ENCODE measurements at regions not wholly inside any gene's neighbourhood (a gene's known extent, or its start where the extent isn't known, plus 50 kb on each side); places are given as distances from the start of the nearest gene placed in this dataset.

DNA sequence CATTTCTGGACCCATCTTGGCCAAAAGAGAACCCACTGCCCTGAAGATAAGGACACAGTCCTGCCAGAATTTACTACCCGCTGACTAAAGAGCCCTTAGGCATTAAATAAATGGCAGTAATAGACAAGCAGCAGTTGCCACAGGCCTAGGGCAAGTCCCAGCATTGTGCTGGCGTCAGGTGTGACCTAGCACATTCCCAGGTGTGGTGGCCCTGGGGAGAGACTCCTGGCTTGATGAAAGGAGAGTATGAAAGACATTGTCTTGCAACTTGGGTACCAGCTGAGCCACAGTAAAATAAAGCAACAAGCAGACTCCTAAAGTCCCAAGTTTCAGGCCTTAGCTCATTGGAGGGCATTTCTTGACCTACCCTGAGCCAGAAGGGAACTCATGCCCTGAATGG, 715.7 kb upstream of the SORCS1 start:
- no peak for TF ChIP-seq EP300 (IDR thresholded peaks at IDR 0.05; ENCODE audit: borderline replicate concordance)
- TF ChIP-seq ZBTB7A (IDR thresholded peaks at IDR 0.05; ENCODE audit: low read depth): no peak
- TF ChIP-seq NFIC (IDR thresholded peaks at IDR 0.05): no peak
- no peak for TF ChIP-seq TCF12 (IDR thresholded peaks at IDR 0.05; ENCODE audit: low read depth)
- no peak for TF ChIP-seq FOXM1 (IDR thresholded peaks at IDR 0.05; ENCODE audit: borderline replicate concordance, low read depth)
- TF ChIP-seq, protein P1, sequence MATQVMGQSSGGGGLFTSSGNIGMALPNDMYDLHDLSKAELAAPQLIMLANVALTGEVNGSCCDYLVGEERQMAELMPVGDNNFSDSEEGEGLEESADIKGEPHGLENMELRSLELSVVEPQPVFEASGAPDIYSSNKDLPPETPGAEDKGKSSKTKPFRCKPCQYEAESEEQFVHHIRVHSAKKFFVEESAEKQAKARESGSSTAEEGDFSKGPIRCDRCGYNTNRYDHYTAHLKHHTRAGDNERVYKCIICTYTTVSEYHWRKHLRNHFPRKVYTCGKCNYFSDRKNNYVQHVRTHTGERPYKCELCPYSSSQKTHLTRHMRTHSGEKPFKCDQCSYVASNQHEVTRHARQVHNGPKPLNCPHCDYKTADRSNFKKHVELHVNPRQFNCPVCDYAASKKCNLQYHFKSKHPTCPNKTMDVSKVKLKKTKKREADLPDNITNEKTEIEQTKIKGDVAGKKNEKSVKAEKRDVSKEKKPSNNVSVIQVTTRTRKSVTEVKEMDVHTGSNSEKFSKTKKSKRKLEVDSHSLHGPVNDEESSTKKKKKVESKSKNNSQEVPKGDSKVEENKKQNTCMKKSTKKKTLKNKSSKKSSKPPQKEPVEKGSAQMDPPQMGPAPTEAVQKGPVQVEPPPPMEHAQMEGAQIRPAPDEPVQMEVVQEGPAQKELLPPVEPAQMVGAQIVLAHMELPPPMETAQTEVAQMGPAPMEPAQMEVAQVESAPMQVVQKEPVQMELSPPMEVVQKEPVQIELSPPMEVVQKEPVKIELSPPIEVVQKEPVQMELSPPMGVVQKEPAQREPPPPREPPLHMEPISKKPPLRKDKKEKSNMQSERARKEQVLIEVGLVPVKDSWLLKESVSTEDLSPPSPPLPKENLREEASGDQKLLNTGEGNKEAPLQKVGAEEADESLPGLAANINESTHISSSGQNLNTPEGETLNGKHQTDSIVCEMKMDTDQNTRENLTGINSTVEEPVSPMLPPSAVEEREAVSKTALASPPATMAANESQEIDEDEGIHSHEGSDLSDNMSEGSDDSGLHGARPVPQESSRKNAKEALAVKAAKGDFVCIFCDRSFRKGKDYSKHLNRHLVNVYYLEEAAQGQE (IDR thresholded peaks at IDR 0.05; ENCODE audit: low read depth): no peak
- TF ChIP-seq RAD21 (IDR thresholded peaks at IDR 0.05; ENCODE audit: low read depth): no peak
- no peak for TF ChIP-seq CREB1 (IDR thresholded peaks at IDR 0.05; ENCODE audit: low read depth)
- TF ChIP-seq, protein P2, sequence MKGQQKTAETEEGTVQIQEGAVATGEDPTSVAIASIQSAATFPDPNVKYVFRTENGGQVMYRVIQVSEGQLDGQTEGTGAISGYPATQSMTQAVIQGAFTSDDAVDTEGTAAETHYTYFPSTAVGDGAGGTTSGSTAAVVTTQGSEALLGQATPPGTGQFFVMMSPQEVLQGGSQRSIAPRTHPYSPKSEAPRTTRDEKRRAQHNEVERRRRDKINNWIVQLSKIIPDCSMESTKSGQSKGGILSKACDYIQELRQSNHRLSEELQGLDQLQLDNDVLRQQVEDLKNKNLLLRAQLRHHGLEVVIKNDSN (IDR thresholded peaks at IDR 0.05): no peak
- no peak for TF ChIP-seq TEAD4 (IDR thresholded peaks at IDR 0.05)
- TF ChIP-seq, protein P3, sequence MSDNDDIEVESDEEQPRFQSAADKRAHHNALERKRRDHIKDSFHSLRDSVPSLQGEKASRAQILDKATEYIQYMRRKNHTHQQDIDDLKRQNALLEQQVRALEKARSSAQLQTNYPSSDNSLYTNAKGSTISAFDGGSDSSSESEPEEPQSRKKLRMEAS (IDR thresholded peaks at IDR 0.05): no peak

DNA sequence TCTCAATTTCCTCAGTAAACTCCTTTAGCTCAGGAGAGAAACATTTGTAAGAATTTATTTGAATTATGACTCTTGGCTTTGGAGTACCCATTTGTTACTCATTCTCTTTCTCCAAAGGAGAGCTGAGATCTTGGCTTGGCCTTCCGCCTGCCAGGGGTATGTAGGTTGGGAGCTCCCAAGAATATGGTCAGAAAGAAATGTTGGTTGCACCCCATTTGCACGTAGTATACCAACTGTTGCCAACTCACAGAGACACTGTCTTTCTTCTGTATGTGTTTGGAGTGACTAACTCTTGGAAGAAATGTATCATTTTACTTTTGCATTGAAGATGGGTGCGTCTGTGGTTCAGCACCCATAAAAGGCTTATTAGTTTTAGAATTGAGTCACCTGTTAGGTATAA, 708.5 kb upstream of the SORCS1 start:
- TF ChIP-seq TAF1 (IDR thresholded peaks at IDR 0.05; ENCODE audit: low read depth) (no peak), ZBTB7A (IDR thresholded peaks at IDR 0.05; ENCODE audit: low read depth) (no peak), CREB1 (IDR thresholded peaks at IDR 0.05; ENCODE audit: low read depth) (no peak), RAD21 (IDR thresholded peaks at IDR 0.05; ENCODE audit: low read depth) (no peak), NFIC (IDR thresholded peaks at IDR 0.05) (no peak), FOXM1 (IDR thresholded peaks at IDR 0.05; ENCODE audit: borderline replicate concordance, low read depth) (no peak), EP300 (IDR thresholded peaks at IDR 0.05; ENCODE audit: borderline replicate concordance) (no peak), EGR1 (IDR thresholded peaks at IDR 0.05) (no peak), CEBPB (IDR thresholded peaks at IDR 0.05) (no peak), YY1 (IDR thresholded peaks at IDR 0.05; ENCODE audit: low read depth) (no peak)
- TF ChIP-seq, protein P1 (IDR thresholded peaks at IDR 0.05; ENCODE audit: low read depth): no peak
- TF ChIP-seq, protein P2 (IDR thresholded peaks at IDR 0.05): no peak
- TF ChIP-seq, protein P3 (IDR thresholded peaks at IDR 0.05): no peak

DNA sequence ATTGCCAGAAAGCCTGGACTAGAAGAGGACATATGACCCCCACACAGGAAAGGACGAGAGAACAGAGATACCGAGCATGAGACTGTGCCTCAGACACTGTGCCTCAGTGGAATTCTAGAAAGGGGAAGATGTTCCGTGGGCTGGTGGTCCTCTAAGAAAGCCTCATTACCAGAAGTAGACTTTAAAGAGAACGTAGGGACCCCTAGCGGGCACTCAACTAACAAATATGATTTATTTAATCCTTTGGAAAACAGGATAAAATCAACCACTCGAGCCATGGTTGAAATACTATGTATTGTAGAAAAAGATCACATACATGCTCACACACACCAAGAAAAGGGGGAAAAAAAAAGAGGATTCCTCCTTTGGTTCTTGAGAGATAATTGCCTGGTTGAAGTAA, 701.2 kb upstream of the SORCS1 start:
- TF ChIP-seq EGR1 (IDR thresholded peaks at IDR 0.05) (no peak), TAF1 (IDR thresholded peaks at IDR 0.05; ENCODE audit: low read depth) (no peak), CREB1 (IDR thresholded peaks at IDR 0.05; ENCODE audit: low read depth) (no peak), ZBTB7A (IDR thresholded peaks at IDR 0.05; ENCODE audit: low read depth) (no peak), YY1 (IDR thresholded peaks at IDR 0.05; ENCODE audit: low read depth) (no peak), TEAD4 (IDR thresholded peaks at IDR 0.05) (no peak), CEBPB (IDR thresholded peaks at IDR 0.05) (no peak), TCF12 (IDR thresholded peaks at IDR 0.05; ENCODE audit: low read depth) (no peak), RAD21 (IDR thresholded peaks at IDR 0.05; ENCODE audit: low read depth) (no peak), EP300 (IDR thresholded peaks at IDR 0.05; ENCODE audit: borderline replicate concordance) (no peak), FOXM1 (IDR thresholded peaks at IDR 0.05; ENCODE audit: borderline replicate concordance, low read depth) (no peak), NFIC (IDR thresholded peaks at IDR 0.05) (no peak)
- TF ChIP-seq, protein P2 (IDR thresholded peaks at IDR 0.05): no peak
- TF ChIP-seq, protein P3 (IDR thresholded peaks at IDR 0.05): no peak
- TF ChIP-seq, protein P1 (IDR thresholded peaks at IDR 0.05; ENCODE audit: low read depth): no peak

DNA sequence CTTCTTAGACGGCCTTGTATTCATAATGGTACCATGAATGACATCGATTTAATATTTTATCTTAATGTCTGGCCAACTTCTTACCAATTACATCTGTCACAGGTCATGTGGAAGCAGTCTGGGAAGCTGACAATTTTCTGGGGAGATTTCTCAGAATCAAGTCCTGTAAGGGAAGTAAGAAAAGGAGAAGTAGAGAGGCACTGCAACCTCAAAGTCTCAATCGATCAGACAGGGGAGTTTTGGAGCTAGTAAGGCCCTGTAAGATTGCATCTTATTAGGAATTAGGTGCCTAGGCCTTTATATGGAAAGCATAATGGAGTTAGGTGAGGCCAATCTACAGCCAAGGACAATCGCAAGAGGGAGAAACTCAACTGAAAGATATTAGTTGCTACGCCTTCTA, 694.6 kb upstream of the SORCS1 start:
- TF ChIP-seq TCF12 (IDR thresholded peaks at IDR 0.05; ENCODE audit: low read depth) (no peak), EP300 (IDR thresholded peaks at IDR 0.05; ENCODE audit: borderline replicate concordance) (no peak), CEBPB (IDR thresholded peaks at IDR 0.05) (no peak)
- TF ChIP-seq, protein P2 (IDR thresholded peaks at IDR 0.05): no peak
- TF ChIP-seq, protein P3 (IDR thresholded peaks at IDR 0.05): no peak

Data from Ishikawa (cell line).